ENCODE measurements at regions not wholly inside any gene's neighbourhood (a gene's known extent, or its start where the extent isn't known, plus 50 kb on each side); places are given as distances from the start of the nearest gene placed in this dataset.

GRCh38 chr5:108529381-108529780 is 147.5 kb upstream of the FBXL17 start:
- Histone ChIP-seq H3K9me3 (ENCODE audit: insufficient read depth, low read depth, low read length) (peaks cover 15% of the 10 kb centered on the region), H3K9ac (ENCODE audit: low read depth, low read length) (no peak overlapping the region), H3K36me3 (ENCODE audit: insufficient read depth, low read length) (no peaks in the 10 kb centered on the region), H3K4me1 (ENCODE audit: insufficient read depth, low read length) (0 out of 2 replicates have a peak, but pooled peaks cover 2% of the 10 kb centered on the region), H3K4me3 (ENCODE audit: low read length) (no peak overlapping the region), H3K27me3 (ENCODE audit: insufficient read depth, low read length) (no peaks in the 10 kb centered on the region), H3K27ac (ENCODE audit: low read depth, low read length) (no peak overlapping the region)
- WGBS: no CpG with 5 or more reads among the region's 1 CpG

- H3K4me1 ChIP-seq (ENCODE audit: insufficient read depth, low read length): 0 out of 2 replicates have a peak, but pooled peaks cover 2% of the 10 kb centered on the region
- WGBS: no CpG with 5 or more reads among the region's 1 CpG
- H3K27ac ChIP-seq (ENCODE audit: low read depth, low read length): no peak overlapping the region
- no peak overlapping the region for H3K9ac ChIP-seq (ENCODE audit: low read depth, low read length)
- peaks cover 15% of the 10 kb centered on the region for H3K9me3 ChIP-seq (ENCODE audit: insufficient read depth, low read depth, low read length)
- H3K27me3 ChIP-seq (ENCODE audit: insufficient read depth, low read length): no peaks in the 10 kb centered on the region
- no peaks in the 10 kb centered on the region for H3K36me3 ChIP-seq (ENCODE audit: insufficient read depth, low read length)
- no peak overlapping the region for H3K4me3 ChIP-seq (ENCODE audit: low read length)
Observed at GRCh38 chr5:108528655-108529054, 146.8 kb upstream of the FBXL17 start.

- no peak overlapping the region for H3K27ac ChIP-seq (ENCODE audit: low read depth, low read length)
- no peaks in the 10 kb centered on the region for H3K27me3 ChIP-seq (ENCODE audit: insufficient read depth, low read length)
- no peak overlapping the region for H3K9ac ChIP-seq (ENCODE audit: low read depth, low read length)
- no peak overlapping the region for H3K4me3 ChIP-seq (ENCODE audit: low read length)
- H3K9me3 ChIP-seq (ENCODE audit: insufficient read depth, low read depth, low read length): peaks cover 15% of the 10 kb centered on the region
- H3K36me3 ChIP-seq (ENCODE audit: insufficient read depth, low read length): no peaks in the 10 kb centered on the region
- peaks cover 11% of the 10 kb centered on the region; the same call in 1 of the 2 replicates for H3K4me1 ChIP-seq (ENCODE audit: insufficient read depth, low read length)
Observed at GRCh38 chr5:108524564-108524963, 142.7 kb upstream of the FBXL17 start.

- no peak overlapping the region for H3K4me3 ChIP-seq (ENCODE audit: low read length)
- no peaks in the 10 kb centered on the region for H3K27me3 ChIP-seq (ENCODE audit: insufficient read depth, low read length)
- H3K27ac ChIP-seq (ENCODE audit: low read depth, low read length): no peak overlapping the region
- H3K9ac ChIP-seq (ENCODE audit: low read depth, low read length): no peak overlapping the region
- H3K4me1 ChIP-seq (ENCODE audit: insufficient read depth, low read length): peaks cover 11% of the 10 kb centered on the region; the same call in 1 of the 2 replicates
- no peaks in the 10 kb centered on the region for H3K36me3 ChIP-seq (ENCODE audit: insufficient read depth, low read length)
- H3K9me3 ChIP-seq (ENCODE audit: insufficient read depth, low read depth, low read length): peaks cover 15% of the 10 kb centered on the region
Observed at GRCh38 chr5:108523360-108523759, 141.5 kb upstream of the FBXL17 start.

- no peak overlapping the region for H3K27ac ChIP-seq (ENCODE audit: low read depth, low read length)
Observed at GRCh38 chr5:108521841-108522506, 140.1 kb upstream of the FBXL17 start.

GRCh38 chr5:108521011-108521700 is 139.3 kb upstream of the FBXL17 start:
- peaks cover 3% of the 10 kb centered on the region for H3K9me3 ChIP-seq (ENCODE audit: insufficient read depth, low read depth, low read length)
- no peak overlapping the region for H3K9ac ChIP-seq (ENCODE audit: low read depth, low read length)
- no peak overlapping the region; the same call in 1 of the 2 replicates for H3K27ac ChIP-seq (ENCODE audit: low read depth, low read length)
- H3K4me3 ChIP-seq (ENCODE audit: low read length): no peak overlapping the region
- 58% methylated on average over 7 of the region's 7 CpGs for WGBS
- H3K27me3 ChIP-seq (ENCODE audit: insufficient read depth, low read length): no peaks in the 10 kb centered on the region
- peaks cover 11% of the 10 kb centered on the region; the same call in 1 of the 2 replicates for H3K4me1 ChIP-seq (ENCODE audit: insufficient read depth, low read length)
- no peaks in the 10 kb centered on the region for H3K36me3 ChIP-seq (ENCODE audit: insufficient read depth, low read length)

More at GRCh38 chr5:108521841-108522506, 140.1 kb upstream of the FBXL17 start:
- Histone ChIP-seq H3K9me3 (ENCODE audit: insufficient read depth, low read depth, low read length) (peaks cover 11% of the 10 kb centered on the region), H3K4me3 (ENCODE audit: low read length) (no peak overlapping the region), H3K9ac (ENCODE audit: low read depth, low read length) (no peak overlapping the region), H3K4me1 (ENCODE audit: insufficient read depth, low read length) (peaks cover 11% of the 10 kb centered on the region; the same call in 1 of the 2 replicates), H3K36me3 (ENCODE audit: insufficient read depth, low read length) (no peaks in the 10 kb centered on the region), H3K27me3 (ENCODE audit: insufficient read depth, low read length) (no peaks in the 10 kb centered on the region)
- WGBS: 28% methylated on average over 3 of the region's 4 CpGs

- H3K4me3 ChIP-seq (ENCODE audit: low read length): no peak overlapping the region
- no peak overlapping the region for H3K27ac ChIP-seq (ENCODE audit: low read depth, low read length)
- peaks cover 11% of the 10 kb centered on the region; the same call in 1 of the 2 replicates for H3K4me1 ChIP-seq (ENCODE audit: insufficient read depth, low read length)
- no peaks in the 10 kb centered on the region for H3K36me3 ChIP-seq (ENCODE audit: insufficient read depth, low read length)
- no peaks in the 10 kb centered on the region for H3K9me3 ChIP-seq (ENCODE audit: insufficient read depth, low read depth, low read length)
- no peaks in the 10 kb centered on the region for H3K27me3 ChIP-seq (ENCODE audit: insufficient read depth, low read length)
- H3K9ac ChIP-seq (ENCODE audit: low read depth, low read length): no peak overlapping the region
Observed at GRCh38 chr5:108516785-108517184, 134.9 kb upstream of the FBXL17 start.

- Histone ChIP-seq H3K4me3 (ENCODE audit: low read length) (no peak overlapping the region), H3K27ac (ENCODE audit: low read depth, low read length) (no peak overlapping the region), H3K36me3 (ENCODE audit: insufficient read depth, low read length) (no peaks in the 10 kb centered on the region), H3K27me3 (ENCODE audit: insufficient read depth, low read length) (no peaks in the 10 kb centered on the region), H3K9me3 (ENCODE audit: insufficient read depth, low read depth, low read length) (no peaks in the 10 kb centered on the region), H3K4me1 (ENCODE audit: insufficient read depth, low read length) (no peaks in the 10 kb centered on the region), H3K9ac (ENCODE audit: low read depth, low read length) (no peak overlapping the region)
- 92% methylated on average over 1 of the region's 1 CpG for WGBS
Observed at GRCh38 chr5:108515517-108516105, 133.7 kb upstream of the FBXL17 start.

GRCh38 chr5:108508979-108509378 is 127.1 kb upstream of the FBXL17 start:
- WGBS: 79% methylated on average over 2 of the region's 3 CpGs
- H3K4me3 ChIP-seq (ENCODE audit: low read length): no peak overlapping the region
- H3K27ac ChIP-seq (ENCODE audit: low read depth, low read length): no peak overlapping the region
- no peak overlapping the region for H3K9ac ChIP-seq (ENCODE audit: low read depth, low read length)
- H3K36me3 ChIP-seq (ENCODE audit: insufficient read depth, low read length): no peaks in the 10 kb centered on the region
- no peaks in the 10 kb centered on the region for H3K9me3 ChIP-seq (ENCODE audit: insufficient read depth, low read depth, low read length)
- no peaks in the 10 kb centered on the region for H3K4me1 ChIP-seq (ENCODE audit: insufficient read depth, low read length)
- no peaks in the 10 kb centered on the region for H3K27me3 ChIP-seq (ENCODE audit: insufficient read depth, low read length)

GRCh38 chr5:108507631-108508030 is 125.7 kb upstream of the FBXL17 start:
- Histone ChIP-seq H3K4me3 (ENCODE audit: low read length) (no peak overlapping the region), H3K27me3 (ENCODE audit: insufficient read depth, low read length) (no peaks in the 10 kb centered on the region), H3K4me1 (ENCODE audit: insufficient read depth, low read length) (no peaks in the 10 kb centered on the region), H3K36me3 (ENCODE audit: insufficient read depth, low read length) (no peaks in the 10 kb centered on the region), H3K9me3 (ENCODE audit: insufficient read depth, low read depth, low read length) (no peaks in the 10 kb centered on the region), H3K9ac (ENCODE audit: low read depth, low read length) (no peak overlapping the region), H3K27ac (ENCODE audit: low read depth, low read length) (no peak overlapping the region)
- 95% methylated on average over 2 of the region's 2 CpGs for WGBS

- no peaks in the 10 kb centered on the region for H3K4me1 ChIP-seq (ENCODE audit: insufficient read depth, low read length)
- 83% methylated on average over 2 of the region's 2 CpGs for WGBS
- H3K9ac ChIP-seq (ENCODE audit: low read depth, low read length): no peak overlapping the region
- peaks cover 3% of the 10 kb centered on the region; the same call in 1 of the 2 replicates for H3K9me3 ChIP-seq (ENCODE audit: insufficient read depth, low read depth, low read length)
- H3K27ac ChIP-seq (ENCODE audit: low read depth, low read length): no peak overlapping the region
- no peaks in the 10 kb centered on the region for H3K27me3 ChIP-seq (ENCODE audit: insufficient read depth, low read length)
- no peaks in the 10 kb centered on the region for H3K36me3 ChIP-seq (ENCODE audit: insufficient read depth, low read length)
- no peak overlapping the region for H3K4me3 ChIP-seq (ENCODE audit: low read length)
Observed at GRCh38 chr5:108505608-108506007, 123.7 kb upstream of the FBXL17 start.
